IPS-18c (cell line): ENCODE measurements at regions not wholly inside any gene's neighbourhood (a gene's known extent, or its start where the extent isn't known, plus 50 kb on each side); places are given as distances from the start of the nearest gene placed in this dataset.

ENCODE experiments used
- H3K4me3 ChIP-seq: 2 replicates; pipeline ENCODE4 v1.7.0; 2013; ENCODE audit warnings: low read depth, mild to moderate bottlenecking, low read length, moderate library complexity; ENCODE audit not compliant: insufficient read depth
- H3K9me3 ChIP-seq: one replicate; pipeline ENCODE4 v1.6.1; 2013; ENCODE audit warnings: mild to moderate bottlenecking, low read length, moderate library complexity; ENCODE audit not compliant: control insufficient read depth, insufficient read depth

DNA sequence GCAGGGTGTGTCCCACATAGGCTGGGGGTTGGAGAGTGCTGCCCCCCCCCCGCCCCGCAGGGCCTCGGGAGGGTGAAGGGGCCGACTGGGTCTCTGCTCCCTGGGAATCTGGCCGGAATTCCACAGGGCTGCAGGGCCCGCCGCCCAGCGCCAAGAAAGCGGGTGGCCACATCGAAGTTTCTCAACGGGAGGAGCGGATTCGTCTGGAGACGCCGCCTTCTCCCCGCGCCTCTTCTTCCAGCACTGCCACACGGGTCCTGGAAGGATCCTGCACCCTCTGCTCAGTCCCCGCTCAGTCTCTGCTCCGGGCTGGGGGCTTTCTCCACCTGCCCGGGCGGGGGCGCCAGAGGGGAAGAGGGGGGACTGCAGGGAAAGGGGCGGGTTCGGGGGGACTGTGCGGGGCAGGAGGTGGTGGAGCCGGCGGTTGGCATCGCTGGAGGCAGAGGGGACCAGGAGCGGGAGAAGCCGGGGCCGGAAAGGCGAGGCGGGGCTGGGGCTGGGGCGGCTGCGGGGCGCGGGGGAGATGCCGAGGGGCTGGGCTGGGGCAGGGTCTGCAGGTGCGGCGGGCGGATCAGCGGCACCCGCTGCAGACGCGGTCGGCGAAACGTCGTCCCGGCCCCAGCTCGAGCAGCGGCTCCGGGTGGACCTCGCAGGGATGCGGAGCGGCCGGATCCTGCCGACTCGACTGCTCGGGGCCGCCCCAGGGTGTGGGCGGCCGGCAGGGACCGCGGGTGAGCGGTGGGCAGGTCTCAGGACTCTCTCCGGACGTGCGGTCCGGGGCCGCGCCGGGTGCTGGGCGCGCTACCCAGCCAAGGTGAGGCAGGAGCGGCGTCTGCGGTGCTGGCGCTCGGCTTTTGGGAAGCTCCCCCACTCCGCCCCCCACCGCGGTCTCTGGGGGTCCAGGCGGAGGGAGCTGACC lies 811.4 kb upstream of the TMEM132C start:
- H3K4me3 ChIP-seq = peak overlapping the region; percentile 63
- no peaks in the 10 kb centered on the region for H3K9me3 ChIP-seq

DNA sequence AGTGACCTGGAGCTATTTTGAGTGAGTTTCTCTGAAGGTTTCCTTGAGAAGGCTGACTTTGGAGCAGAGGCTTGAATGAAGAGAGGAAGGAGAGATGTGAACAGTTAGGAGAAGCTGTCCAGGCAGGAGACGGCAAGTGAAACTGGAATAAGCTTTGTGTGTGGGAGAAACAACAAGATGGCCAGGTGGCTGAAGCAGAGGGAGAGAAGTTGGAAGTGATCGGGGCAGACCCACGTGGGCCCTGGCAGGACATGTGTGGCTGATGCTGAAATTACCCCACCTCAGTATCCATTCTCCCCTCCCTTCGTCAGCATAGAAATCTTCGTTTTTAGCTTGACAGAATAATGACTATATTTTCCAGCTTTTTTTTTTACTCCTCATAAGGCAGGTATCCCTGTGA lies 809.2 kb upstream of the TMEM132C start:
- Histone ChIP-seq H3K9me3 (no peaks in the 10 kb centered on the region), H3K4me3 (no peak overlapping the region)

DNA sequence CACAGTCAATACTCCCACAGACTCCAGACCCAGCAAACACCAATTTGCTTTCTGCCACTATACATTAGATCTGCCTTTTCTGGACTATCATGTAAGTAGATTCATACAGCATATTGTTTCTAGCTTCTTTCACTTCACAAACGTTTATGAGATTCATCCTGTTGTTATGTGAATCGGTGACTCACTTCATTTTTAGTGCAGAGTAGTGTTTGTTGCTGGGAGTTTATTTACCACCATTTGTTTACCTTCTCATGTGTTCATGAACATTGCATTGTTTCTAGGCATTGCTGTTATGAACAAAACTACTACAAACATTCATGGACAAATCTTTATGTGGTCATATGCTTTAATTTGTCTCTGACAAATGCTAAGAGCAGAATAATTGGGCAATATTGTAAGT lies 807.8 kb upstream of the TMEM132C start:
- Histone ChIP-seq H3K9me3 (no peaks in the 10 kb centered on the region), H3K4me3 (no peak overlapping the region)

DNA sequence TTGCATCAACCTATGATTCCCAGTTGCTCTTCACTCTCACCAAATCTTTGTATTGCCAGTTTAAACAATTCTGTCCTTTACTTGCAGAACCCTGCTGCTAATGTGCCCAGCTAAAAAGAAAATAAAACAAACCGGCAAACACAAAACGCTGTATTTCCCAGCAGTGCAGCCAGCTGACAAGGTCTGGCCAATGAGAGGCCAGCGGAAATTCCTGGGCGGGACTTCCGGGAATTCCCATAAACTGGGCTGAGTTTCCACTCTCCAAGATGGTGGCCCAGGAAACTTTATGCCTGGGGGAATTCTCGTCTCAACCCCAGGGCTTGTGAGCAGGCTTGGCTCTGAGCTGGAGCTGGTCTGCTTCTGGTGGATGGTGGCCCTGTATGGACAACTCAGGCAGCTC lies 807.3 kb upstream of the TMEM132C start:
- Histone ChIP-seq H3K9me3 (no peaks in the 10 kb centered on the region), H3K4me3 (no peak overlapping the region)

DNA sequence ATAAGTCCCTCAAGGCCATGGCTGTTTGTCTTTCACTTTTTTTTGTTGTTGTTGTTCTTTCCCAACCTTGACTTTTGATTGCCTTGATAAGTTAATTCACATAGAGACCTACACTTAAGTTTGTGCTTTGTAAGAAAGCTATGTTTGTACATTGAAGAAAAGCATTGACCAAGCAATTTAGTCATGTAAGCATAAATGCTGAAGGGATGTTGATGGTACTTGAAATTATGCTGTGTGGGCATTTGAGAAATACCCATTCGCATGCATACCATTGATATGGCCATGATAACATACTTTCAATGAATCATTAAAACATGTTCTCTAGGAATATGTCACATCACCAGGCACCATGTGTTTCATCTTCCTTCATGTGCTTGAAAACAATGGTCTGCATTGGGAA lies 803.7 kb upstream of the TMEM132C start:
- Histone ChIP-seq H3K9me3 (no peaks in the 10 kb centered on the region), H3K4me3 (no peak overlapping the region)

DNA sequence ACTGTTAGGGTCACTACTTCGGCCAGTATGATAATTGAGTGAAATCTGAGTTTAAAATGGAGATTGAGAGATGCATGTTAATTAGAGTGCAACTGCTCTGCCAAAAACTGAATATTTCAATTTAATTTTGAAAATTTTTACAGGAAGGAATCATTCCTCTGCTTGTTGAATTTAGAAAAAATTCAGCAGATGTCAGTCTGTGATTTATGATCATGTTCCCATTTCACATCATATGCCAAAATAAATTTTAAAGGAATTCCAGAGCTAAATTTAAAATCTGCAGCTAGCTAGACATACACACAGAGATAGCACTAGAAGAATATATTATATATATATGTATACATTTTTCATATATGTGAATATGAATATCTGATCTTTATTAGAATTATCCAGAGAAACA lies 797.6 kb upstream of the TMEM132C start:
- Histone ChIP-seq H3K9me3 (peaks cover 3% of the 10 kb centered on the region), H3K4me3 (no peak overlapping the region)

DNA sequence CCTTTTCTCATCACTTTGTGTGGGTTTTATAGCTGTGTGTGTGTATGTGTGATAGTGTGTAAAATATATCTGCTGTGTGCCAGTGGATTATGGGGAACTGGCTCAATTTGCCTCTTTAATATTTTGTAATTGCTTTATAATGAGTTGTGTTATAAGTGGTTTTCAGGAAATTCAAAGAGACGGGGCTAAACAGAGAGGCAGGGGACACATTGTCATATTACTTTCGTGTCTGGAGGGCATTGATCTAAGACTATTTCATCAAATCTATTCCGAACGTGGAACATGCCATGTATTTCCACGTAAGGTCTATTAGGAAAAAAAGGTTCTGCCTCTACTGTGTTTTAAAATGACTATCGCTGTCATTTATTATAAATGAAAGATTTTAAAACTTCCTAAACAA lies 793.2 kb upstream of the TMEM132C start:
- Histone ChIP-seq H3K9me3 (peaks cover 3% of the 10 kb centered on the region), H3K4me3 (no peak overlapping the region)

DNA sequence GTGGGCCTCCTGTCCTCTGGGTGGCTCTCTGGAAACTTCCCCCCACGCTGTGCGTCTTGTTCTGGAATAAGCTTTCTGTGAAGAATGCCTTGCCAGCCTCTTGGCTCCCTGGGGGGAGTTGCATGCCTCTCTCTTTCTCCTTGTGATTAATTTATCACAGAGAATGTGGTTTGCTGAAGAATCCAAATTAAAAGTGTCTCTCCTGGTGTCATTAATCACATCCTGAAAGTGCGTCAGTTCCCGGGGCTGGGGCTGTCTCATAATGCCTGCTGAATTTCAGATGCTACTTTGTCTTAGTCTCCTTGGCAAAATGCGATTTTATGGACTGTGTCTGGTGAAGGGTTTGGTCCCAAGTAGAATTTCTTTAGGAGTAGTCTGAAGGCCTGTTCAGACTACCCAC lies 787.7 kb upstream of the TMEM132C start:
- peaks cover 5% of the 10 kb centered on the region for H3K9me3 ChIP-seq
- H3K4me3 ChIP-seq = no peak overlapping the region

DNA sequence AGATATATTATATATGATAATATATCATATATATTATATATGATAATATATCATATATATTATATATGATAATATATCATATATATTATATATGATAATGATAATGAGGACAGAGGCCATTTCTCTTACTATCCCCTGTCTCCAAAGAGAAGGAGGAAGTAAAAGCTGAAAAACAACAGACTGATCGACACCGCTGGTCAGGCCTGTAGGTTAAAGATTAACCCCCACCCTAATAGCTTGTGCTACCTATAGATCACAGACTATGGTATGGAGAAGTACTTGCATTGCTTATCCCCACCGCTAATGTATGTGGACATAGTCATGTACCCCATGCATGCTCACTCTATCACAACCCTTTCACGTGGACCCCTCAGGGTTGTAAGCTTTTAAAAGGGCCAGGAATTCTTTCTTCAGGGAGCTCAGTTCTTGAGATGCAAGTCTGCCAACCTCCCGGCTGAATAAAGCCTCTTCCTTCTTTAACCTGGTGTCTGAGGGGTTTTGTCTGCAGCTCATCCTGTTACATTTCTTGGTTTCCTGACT lies 786.1 kb upstream of the TMEM132C start:
- H3K9me3 ChIP-seq = peaks cover 5% of the 10 kb centered on the region
- H3K4me3 ChIP-seq = no peak overlapping the region

DNA sequence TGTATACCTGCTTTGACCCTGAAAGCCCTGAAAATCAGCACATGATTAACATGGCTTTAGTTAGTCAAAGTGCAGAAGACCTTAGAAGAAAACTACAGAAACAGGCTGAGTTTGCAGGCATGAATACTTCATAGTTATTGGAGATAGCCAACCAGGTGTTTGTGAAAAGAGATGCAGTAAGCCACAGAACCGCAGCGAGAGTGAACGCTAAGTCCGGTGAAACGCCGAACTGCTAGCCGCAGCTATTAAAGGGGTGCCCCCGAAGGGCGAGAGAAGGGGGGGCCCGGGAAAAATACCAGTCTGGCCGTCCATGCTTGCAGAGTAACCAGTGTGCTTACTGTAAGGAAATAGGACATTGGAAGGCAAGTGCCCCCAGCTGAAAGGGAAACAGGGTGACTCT lies 784.0 kb upstream of the TMEM132C start:
- H3K9me3 ChIP-seq = peaks cover 5% of the 10 kb centered on the region
- H3K4me3 ChIP-seq = no peak overlapping the region

DNA sequence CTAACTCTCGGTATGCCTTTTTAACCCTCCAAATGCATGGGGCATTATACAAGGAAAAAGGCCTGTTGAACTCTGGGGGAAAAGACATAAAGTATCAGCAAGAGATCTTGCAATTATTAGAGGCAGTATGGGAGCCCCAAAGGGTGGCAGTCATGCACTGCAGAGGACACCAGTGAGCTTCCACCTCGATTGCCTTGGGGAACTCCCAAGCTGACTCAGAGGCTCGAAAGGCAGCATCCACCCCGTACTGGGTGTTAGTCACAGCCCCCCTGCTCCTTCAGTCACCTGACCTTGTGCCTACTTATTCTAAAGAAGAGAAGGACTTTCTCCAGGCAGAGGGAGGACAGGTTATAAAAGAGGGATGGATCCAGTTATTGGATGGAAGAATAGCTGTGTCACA lies 781.4 kb upstream of the TMEM132C start:
- Histone ChIP-seq H3K4me3 (no peak overlapping the region), H3K9me3 (peaks cover 5% of the 10 kb centered on the region)

DNA sequence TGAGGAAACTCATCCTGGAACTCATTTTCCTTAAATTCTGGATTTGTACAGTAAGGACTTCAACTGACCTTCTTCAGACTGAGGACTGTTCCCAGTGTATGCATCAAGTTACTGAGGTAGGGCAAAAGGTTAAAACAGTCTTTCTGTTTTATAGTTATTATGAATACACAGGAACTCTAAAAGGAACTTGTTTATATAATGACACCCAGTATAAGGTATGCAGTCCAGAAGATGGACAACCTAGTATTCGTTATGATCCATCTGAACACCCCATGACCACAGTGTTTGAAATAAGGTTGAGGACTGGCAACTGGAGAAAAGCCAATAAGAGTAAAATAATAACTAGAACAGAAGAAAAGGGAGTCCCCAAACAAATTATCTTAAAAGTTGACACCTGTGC lies 779.9 kb upstream of the TMEM132C start:
- Histone ChIP-seq H3K9me3 (peaks cover 5% of the 10 kb centered on the region), H3K4me3 (no peak overlapping the region)

DNA sequence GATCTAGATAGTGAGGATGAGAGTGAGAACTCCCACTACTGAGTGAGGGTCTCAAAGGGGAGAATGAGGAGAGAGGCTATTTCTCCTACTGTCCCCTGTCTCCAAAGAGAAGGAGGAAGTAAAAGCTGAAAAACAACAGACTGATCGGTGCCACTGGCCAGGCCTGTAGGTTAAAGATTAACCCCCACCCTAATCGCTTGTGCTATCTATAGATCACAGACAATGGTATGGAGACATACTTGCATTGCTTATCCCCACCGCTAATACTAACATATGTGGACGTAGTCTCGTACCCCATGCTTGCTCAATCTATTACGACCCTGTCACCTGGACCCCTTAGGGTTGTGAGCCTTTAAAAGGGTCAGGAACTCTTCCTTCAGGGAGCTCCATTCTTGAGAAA lies 777.9 kb upstream of the TMEM132C start:
- H3K9me3 ChIP-seq = no peaks in the 10 kb centered on the region
- H3K4me3 ChIP-seq = no peak overlapping the region

DNA sequence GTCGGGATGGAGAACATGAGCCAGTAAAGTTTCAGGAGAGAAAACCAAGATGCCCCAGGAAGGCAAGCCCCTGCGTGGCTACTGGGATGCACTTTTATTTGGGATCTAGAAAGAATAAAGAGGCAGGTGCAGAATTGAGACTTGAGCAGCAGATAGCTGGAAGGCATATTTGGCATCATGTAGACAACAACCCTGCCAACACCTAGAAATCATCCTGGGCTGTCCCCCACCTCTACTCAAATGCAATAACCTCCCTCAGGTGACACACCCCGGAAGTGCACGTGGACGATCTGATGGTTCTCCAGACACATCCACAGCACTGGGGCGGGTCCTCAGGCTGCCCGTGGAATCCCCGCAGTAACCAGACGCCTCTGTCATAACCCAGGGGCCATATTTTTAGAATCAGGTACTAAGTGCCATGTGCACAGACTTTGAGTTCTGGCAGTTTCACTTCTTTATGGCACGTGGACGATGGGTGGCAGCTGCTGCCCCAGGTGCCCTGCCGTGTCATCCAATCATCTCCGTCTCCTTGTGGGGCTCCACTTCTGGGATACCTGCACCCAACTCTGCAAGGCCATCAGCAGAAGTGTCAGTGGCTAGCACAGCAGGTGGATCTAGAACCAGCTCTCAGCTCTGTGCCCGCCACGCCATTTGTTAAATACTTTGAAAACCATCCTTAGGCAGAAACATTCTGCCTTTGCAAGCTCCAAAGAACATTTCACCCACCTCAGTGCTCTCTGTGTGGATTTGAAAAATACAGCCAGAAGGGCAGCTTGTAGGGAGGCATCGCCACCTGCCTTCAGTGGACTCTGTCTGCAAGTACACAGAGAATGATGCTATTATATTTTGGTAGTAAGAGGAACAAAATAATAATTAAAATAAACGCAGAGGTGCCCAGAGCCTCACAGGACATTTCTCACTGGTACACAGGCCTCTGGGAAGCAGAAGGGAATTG lies 771.7 kb upstream of the TMEM132C start:
- Histone ChIP-seq H3K4me3 (no peak overlapping the region), H3K9me3 (no peaks in the 10 kb centered on the region)

DNA sequence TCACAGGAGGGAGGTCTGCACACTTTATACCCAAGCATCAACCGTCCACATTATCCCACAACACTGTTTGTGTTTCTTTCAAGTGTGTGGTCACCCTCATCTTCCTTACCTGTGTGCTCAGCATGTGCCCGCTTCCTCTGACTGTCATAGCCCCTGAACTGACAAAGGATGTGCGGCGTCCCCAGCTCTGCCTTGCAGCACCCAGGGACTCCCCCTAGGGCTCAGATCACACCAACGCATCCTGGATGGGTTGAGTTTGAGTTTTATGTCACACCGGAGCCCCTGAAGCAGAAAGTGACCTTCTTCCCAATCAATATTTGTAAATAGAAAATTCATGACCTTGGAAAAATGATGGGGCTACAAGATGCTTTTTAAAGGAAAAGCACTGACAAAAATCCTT lies 770.7 kb upstream of the TMEM132C start:
- Histone ChIP-seq H3K4me3 (no peak overlapping the region), H3K9me3 (no peaks in the 10 kb centered on the region)

DNA sequence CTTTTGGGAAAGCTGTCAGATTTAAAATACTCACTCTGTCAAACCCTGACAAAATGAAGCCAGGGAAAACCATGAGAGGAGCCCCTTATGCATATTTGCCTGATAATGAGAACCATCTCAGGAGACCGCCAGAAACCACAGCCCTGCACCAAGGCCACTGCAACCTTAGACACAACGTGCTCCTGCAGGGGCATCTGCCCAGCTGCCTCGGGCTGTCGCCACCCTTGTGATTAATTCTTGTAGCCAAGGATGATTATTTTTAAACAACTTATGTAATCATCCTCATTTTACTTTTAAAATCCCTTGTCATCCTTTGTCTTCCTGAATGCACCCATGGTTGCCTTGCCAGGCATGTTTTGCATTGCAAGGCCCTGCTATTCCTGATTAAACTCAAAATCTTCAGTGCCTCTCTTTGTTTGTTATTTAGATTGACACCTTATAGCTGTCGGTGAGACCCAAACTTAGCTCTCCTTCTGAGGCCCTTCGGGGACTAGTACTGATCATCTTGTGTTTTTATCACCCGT lies 766.4 kb upstream of the TMEM132C start:
- Histone ChIP-seq H3K9me3 (no peaks in the 10 kb centered on the region), H3K4me3 (no peak overlapping the region)

DNA sequence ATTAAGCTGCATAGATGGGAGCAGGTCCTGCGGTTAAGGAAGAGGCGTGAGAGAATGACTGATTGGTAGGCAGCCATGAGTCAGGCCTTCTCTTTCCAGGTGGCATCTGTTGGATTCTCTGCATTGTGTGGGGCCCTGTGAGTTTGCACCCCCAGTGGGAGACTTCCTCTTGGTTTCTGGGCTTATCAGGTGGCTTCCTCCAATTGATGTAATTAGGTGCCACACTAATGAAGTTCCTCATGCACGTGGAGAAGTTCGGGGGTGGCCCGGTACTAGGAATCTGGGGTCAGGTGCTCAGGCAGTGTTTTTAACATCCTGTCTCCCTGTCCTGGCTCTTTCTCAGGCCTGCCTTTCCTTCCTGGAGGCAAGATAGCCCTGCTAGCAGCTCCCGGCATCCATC lies 765.1 kb upstream of the TMEM132C start:
- no peaks in the 10 kb centered on the region for H3K9me3 ChIP-seq
- H3K4me3 ChIP-seq = no peak overlapping the region
